Forelimb muscle (tissue), 1 donor: ENCODE measurements at regions not wholly inside any gene's neighbourhood (a gene's known extent, or its start where the extent isn't known, plus 50 kb on each side); places are given as distances from the start of the nearest gene placed in this dataset.
"Not testable (repeated sequence)": the region's sequence is repeated elsewhere in the genome, so short reads cannot be mapped to it uniquely, and the experiment has no call there.

Experiments used
- DNase-seq: peaks from one replicate; pipeline ENCODE4 v3.0.0-alpha.2; 2013; ENCODE audit warnings: low read depth

- no peak for DNase-seq
These were observed 320.4 kb downstream of the ADGRD1 start for GRCh38 chr12:131274061-131274460.

GRCh38 chr12:131274906-131275305 lies 321.2 kb downstream of the ADGRD1 start:
- no peak for DNase-seq

GRCh38 chr12:131275824-131276223 lies 322.1 kb downstream of the ADGRD1 start:
- no peak for DNase-seq

- DNase-seq: no peak
These were observed 322.9 kb downstream of the ADGRD1 start for GRCh38 chr12:131276501-131277185.

DNA sequence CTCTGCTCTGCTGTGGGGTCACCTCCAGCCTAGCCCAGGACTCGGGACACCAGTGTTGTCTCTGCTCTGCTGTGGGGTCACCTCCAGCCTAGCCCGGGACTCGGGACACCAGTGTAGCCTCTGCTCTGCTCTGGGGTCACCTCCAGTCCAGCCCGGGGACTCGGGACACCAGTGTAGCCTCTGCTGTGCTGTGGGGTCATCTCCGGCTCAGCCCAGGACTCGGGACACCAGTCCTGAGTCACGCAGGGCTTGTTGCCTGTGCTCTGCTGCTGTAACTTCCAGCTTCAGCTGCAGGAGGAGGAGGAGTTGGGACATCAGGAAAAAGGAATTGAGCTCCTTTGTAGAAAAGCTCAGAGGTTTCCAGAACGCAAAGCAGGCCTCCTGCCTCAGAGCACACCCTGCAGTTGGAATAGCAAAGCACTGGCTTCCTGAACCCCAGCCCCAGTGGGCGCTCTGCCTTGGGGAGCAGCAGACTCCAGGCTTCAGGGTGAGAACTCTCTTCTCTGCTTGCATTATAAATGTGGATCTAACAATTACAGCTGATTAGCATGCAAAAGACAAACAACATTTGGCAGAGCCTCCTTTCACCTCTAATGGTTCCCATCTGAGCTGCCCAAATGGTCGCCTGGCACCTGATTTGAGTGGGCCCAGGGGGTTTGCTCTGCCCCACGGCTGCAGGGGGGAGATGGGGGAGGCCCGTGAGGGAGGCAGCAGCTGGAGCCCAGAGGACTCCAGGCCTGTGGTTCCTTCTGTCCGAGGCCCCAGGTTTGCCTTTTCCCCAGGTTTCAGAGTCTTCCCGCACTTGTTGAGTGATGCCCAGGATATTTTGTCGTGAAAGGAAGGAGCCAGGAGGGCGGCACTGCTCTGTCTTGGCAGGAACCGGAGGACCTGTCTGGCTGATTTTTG lies 323.7 kb downstream of the ADGRD1 start:
- not testable (repeated sequence) for DNase-seq

DNA sequence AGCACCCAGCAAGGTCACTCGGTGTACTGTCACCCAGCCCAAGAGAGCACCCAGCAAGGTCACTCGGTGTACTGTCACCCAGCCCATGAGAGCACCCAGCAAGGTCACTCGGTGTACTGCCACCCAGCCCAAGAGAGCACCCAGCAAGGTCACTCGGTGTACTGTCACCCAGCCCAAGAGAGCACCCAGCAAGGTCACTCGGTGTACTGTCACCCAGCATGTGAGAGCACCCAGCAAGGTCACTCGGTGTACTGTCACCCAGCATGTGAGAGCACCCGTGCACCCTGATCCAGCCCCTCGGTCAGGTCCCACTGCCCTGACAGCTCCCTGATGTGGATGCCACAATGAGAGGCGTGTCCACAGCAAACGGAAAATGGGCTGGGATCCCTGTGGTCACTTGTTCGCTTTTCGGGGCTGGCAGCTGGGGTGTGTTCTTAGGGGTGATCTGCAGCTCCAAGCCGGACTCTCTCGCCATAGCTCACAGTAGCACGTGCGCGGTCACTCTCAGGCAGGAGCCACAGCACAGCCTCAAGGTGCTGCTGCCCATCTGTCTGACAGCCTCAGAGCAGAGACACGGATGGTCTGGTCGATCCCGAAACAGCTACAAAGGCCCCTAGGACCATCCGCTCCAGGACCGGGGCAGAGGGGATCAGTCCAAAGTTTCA lies 324.9 kb downstream of the ADGRD1 start:
- not testable (repeated sequence) for DNase-seq

DNA sequence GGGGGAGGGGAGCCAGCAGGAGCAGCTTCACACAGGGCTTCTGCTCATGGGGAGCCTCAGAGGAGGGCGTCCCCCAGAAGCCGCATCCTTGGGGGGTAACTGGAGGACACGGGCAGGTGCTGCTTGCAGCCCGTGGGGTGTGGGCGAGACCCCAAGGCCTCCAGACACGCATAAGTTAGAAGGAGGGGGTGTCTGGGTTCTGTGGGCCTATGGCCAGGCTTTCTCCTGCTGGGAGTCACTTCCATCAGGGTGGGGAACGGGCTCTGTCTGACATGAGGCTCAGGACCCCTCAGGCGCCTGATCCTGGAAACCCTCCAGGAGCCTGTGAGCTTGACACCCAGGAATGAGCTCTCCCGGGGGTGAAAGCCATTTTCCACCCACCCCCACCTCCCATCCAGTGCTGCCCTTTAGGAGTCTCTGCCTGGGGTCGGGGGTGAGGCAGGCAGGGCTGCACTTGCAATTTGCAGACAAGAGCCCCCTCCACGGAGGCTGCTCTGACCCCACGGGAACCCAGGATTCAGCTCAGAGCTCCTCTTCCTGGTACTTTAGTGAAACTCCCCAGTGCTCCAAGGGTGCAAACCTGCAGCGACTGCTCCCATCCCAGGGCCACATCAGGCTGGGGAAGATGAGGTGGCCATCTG lies 325.7 kb downstream of the ADGRD1 start:
- DNase-seq: no peak

GRCh38 chr12:131280426-131280825 lies 326.7 kb downstream of the ADGRD1 start:
- no peak for DNase-seq

DNA sequence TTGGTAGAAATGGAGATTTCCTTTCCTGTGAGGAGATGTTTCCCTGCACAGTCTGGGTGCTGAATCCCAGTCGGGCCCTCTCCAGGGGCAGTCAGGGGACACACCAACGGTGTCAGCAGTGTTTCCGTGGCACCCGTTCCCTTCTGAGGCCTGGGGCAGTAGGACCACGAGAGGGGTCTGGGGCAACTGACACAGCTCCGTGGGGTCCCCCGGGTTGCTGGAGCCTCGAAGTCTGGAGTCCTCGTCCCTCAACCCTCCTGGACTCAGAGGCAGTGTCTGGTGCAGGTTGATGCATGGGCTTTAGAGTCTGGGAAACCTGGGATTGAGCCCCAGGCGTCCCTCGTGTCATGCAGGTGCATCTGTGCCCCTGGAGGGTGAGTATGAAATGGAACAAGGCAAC lies 327.3 kb downstream of the ADGRD1 start:
- no peak for DNase-seq

GRCh38 chr12:131282292-131283080 lies 328.8 kb downstream of the ADGRD1 start:
- no peak for DNase-seq

GRCh38 chr12:131283191-131283861 lies 329.6 kb downstream of the ADGRD1 start:
- no peak for DNase-seq

DNA sequence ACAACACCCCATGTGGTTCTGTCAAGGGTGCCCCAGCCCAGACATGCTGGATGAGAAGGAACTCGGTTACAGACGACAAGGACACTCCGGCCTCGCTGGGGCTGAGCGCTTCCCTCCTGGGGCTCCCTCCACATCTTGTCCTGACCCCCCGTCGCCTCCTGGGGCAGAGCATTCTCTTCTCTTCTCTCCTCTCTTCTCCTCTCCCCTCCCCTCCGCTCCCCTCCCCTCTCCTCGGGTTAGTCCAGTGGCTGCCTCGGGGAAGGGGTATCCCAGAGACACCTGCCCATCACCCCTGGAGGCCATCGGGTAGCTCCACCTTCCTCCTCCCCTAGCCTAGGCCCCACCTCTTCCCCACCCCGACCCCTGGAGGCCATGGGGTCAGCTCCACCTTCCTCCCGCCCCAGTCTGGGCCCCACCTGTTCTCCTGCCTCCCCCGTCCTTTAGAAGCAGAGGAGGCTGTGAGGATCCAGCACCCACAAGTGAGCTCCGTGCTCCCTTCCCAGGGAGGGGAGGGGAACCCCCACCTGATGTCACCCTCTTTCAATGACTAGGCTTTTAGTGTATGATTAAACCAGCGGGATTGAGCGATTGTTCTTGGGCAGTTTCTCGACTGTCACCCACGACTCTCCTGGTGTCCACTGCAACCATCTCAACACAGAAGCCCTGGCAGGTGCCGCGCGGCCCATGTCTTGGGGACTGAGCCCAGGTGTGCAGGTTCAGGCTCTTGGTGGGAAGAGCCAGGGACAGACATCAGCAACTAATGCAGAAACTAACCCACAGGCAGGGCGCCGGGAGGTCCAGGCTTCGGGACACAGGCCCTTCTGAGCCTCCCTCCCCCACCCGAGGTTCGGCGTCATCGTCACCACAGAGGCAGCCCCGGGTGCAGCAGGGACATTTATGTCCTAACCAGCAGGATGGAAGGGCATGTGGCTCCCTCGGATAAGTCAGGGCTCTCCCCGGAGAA lies 330.4 kb downstream of the ADGRD1 start:
- not testable (repeated sequence) for DNase-seq

GRCh38 chr12:131284954-131285904 lies 331.5 kb downstream of the ADGRD1 start:
- DNase-seq: peak; percentile 8

DNA sequence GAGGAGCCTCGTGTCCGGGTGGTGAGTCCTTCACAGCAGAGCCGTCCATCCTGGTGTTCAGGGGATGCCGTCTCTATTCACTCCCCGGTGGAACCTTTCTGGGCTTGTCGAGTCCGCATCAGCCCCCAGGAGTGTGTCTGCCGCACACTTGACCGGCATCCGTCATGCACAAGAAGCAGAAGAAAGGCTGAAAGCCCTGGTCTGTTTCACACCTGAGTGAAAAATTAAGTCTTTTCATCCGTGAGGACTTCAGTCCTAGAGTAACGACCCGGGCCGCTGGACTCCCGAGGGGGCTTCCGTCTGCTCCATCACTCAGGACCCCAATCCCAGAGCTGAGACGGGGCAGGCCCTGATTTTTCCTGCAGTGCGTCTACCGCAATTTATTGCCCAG lies 332.2 kb downstream of the ADGRD1 start:
- not testable (repeated sequence) for DNase-seq

GRCh38 chr12:131286301-131286700 lies 332.6 kb downstream of the ADGRD1 start:
- DNase-seq: not testable (repeated sequence)

GRCh38 chr12:131287015-131287937 lies 333.6 kb downstream of the ADGRD1 start:
- DNase-seq: no peak
